GM21723 (cell line): ENCODE measurements at regions not wholly inside any gene's neighbourhood (a gene's known extent, or its start where the extent isn't known, plus 50 kb on each side); places are given as distances from the start of the nearest gene placed in this dataset.
"Not testable (repeated sequence)": the region's sequence is repeated elsewhere in the genome, so short reads cannot be mapped to it uniquely, and the experiment has no call there.

Experiments used
- ATAC-seq: cut with Tn5 transposase; IDR thresholded peaks from one replicate; pipeline ENCODE4 v1.9.1; 2021; ENCODE audit warnings: mild to moderate bottlenecking, moderate library complexity; ENCODE audit not compliant: unreplicated experiment

- not testable (repeated sequence) for ATAC-seq
These were observed 501.2 kb upstream of the DPH6 start for GRCh38 chr15:36047018-36047716.

- no peak for ATAC-seq
These were observed 504.9 kb upstream of the DPH6 start for GRCh38 chr15:36050899-36051298.

- not testable (repeated sequence) for ATAC-seq
These were observed 506.7 kb upstream of the DPH6 start for GRCh38 chr15:36052641-36053040.

- ATAC-seq, result no peak
These were observed 507.8 kb upstream of the DPH6 start for GRCh38 chr15:36053746-36054145.

GRCh38 chr15:36059596-36059995 is 513.6 kb upstream of the DPH6 start:
- ATAC-seq, result no peak

GRCh38 chr15:36062357-36062756 is 516.4 kb upstream of the DPH6 start:
- ATAC-seq, result no peak

GRCh38 chr15:36066757-36067156 is 512.7 kb upstream of the CDIN1 start:
- no peak for ATAC-seq

GRCh38 chr15:36067483-36068274 is 511.7 kb upstream of the CDIN1 start:
- no peak for ATAC-seq

GRCh38 chr15:36075333-36075732 is 504.1 kb upstream of the CDIN1 start:
- ATAC-seq, result no peak

- ATAC-seq, result no peak
These were observed 500.4 kb upstream of the CDIN1 start for GRCh38 chr15:36079021-36079420.

- no peak for ATAC-seq
These were observed 498.7 kb upstream of the CDIN1 start for GRCh38 chr15:36080759-36081158.

GRCh38 chr15:36090286-36090946 is 489.0 kb upstream of the CDIN1 start:
- no peak for ATAC-seq

GRCh38 chr15:36106640-36107335 is 472.6 kb upstream of the CDIN1 start:
- no peak for ATAC-seq

- ATAC-seq, result no peak
These were observed 470.9 kb upstream of the CDIN1 start for GRCh38 chr15:36108541-36108940.

GRCh38 chr15:36109943-36110658 is 469.3 kb upstream of the CDIN1 start:
- no peak for ATAC-seq

GRCh38 chr15:36110659-36110993 is 468.8 kb upstream of the CDIN1 start:
- no peak for ATAC-seq

GRCh38 chr15:36117296-36117787 is 462.1 kb upstream of the CDIN1 start:
- no peak for ATAC-seq

GRCh38 chr15:36126194-36126593 is 453.2 kb upstream of the CDIN1 start:
- no peak for ATAC-seq

GRCh38 chr15:36130641-36131310 is 448.6 kb upstream of the CDIN1 start:
- no peak for ATAC-seq

GRCh38 chr15:36133742-36134141 is 445.7 kb upstream of the CDIN1 start:
- no peak for ATAC-seq
